ENCODE measurements at regions not wholly inside any gene's neighbourhood (a gene's known extent, or its start where the extent isn't known, plus 50 kb on each side); places are given as distances from the start of the nearest gene placed in this dataset.

- DNase-seq (ENCODE audit: low spot score), result no peak
These were observed 671.5 kb downstream of the DHX35 start for GRCh38 chr20:39633689-39634088.

- no peak for DNase-seq (ENCODE audit: low spot score)
These were observed 670.6 kb downstream of the DHX35 start for GRCh38 chr20:39632757-39633156.

- DNase-seq (ENCODE audit: low spot score), result no peak
These were observed 670.0 kb downstream of the DHX35 start for GRCh38 chr20:39632176-39632575.

GRCh38 chr20:39631557-39631956 is 669.4 kb downstream of the DHX35 start:
- DNase-seq (ENCODE audit: low spot score), result no peak

- DNase-seq (ENCODE audit: low spot score), result no peak
These were observed 668.2 kb downstream of the DHX35 start for GRCh38 chr20:39630215-39630908.

GRCh38 chr20:39627765-39628164 is 665.6 kb downstream of the DHX35 start:
- no peak for DNase-seq (ENCODE audit: low spot score)

GRCh38 chr20:39624316-39624715 is 662.2 kb downstream of the DHX35 start:
- DNase-seq (ENCODE audit: low spot score), result no peak

- DNase-seq (ENCODE audit: low spot score), result no peak
These were observed 661.6 kb downstream of the DHX35 start for GRCh38 chr20:39623584-39624234.

- no peak for DNase-seq (ENCODE audit: low spot score)
These were observed 657.2 kb downstream of the DHX35 start for GRCh38 chr20:39619271-39619785.

GRCh38 chr20:39611901-39612300 is 649.8 kb downstream of the DHX35 start:
- no peak for DNase-seq (ENCODE audit: low spot score)

- DNase-seq (ENCODE audit: low spot score), result no peak
These were observed 645.0 kb downstream of the DHX35 start for GRCh38 chr20:39607141-39607540.

GRCh38 chr20:39605908-39606307 is 643.8 kb downstream of the DHX35 start:
- DNase-seq (ENCODE audit: low spot score), result no peak

- DNase-seq (ENCODE audit: low spot score), result no peak
These were observed 643.2 kb downstream of the DHX35 start for GRCh38 chr20:39605361-39605760.

GRCh38 chr20:39603219-39603618 is 641.1 kb downstream of the DHX35 start:
- no peak for DNase-seq (ENCODE audit: low spot score)

- DNase-seq (ENCODE audit: low spot score), result no peak
These were observed 640.5 kb downstream of the DHX35 start for GRCh38 chr20:39602649-39603048.

GRCh38 chr20:39600871-39601270 is 638.7 kb downstream of the DHX35 start:
- DNase-seq (ENCODE audit: low spot score), result no peak

- no peak for DNase-seq (ENCODE audit: low spot score)
These were observed 638.0 kb downstream of the DHX35 start for GRCh38 chr20:39600156-39600555.

GRCh38 chr20:39596554-39596953 is 634.4 kb downstream of the DHX35 start:
- no peak for DNase-seq (ENCODE audit: low spot score)

GRCh38 chr20:39592371-39592770 is 630.2 kb downstream of the DHX35 start:
- DNase-seq (ENCODE audit: low spot score), result no peak

GRCh38 chr20:39588148-39588757 is 626.1 kb downstream of the DHX35 start:
- DNase-seq (ENCODE audit: low spot score), result no peak

GRCh38 chr20:39581034-39581433 is 618.9 kb downstream of the DHX35 start:
- no peak for DNase-seq (ENCODE audit: low spot score)

- DNase-seq (ENCODE audit: low spot score), result no peak
These were observed 614.6 kb downstream of the DHX35 start for GRCh38 chr20:39576771-39577170.

GRCh38 chr20:39574061-39574460 is 611.9 kb downstream of the DHX35 start:
- DNase-seq (ENCODE audit: low spot score), result no peak
